GM18951 (cell line): ENCODE measurements at regions not wholly inside any gene's neighbourhood (a gene's known extent, or its start where the extent isn't known, plus 50 kb on each side); places are given as distances from the start of the nearest gene placed in this dataset.

Experiments used
- POLR2A ChIP-seq: IDR thresholded peaks from 4 replicates; pipeline ENCODE4 v1.6.1; 2011; ENCODE audit warnings: mild to moderate bottlenecking; ENCODE audit not compliant: insufficient read length, insufficient read depth; ENCODE audit errors: extremely low read depth
- in situ Hi-C: fragments of 300-500 bp; cut with MboI; formaldehyde crosslinking; loops from one replicate; pipeline ENCODE4 v1.12.0; 2022; ENCODE audit warnings: low sequenced_read_pairs, mixed read lengths, inconsistent platforms; ENCODE audit not compliant: unreplicated experiment

- no peak for TF ChIP-seq POLR2A
- in situ Hi-C loops, result no loop called here
These were observed 105.7 kb upstream of the SLC14A2 start for GRCh38 chr18:45509535-45509934.

DNA sequence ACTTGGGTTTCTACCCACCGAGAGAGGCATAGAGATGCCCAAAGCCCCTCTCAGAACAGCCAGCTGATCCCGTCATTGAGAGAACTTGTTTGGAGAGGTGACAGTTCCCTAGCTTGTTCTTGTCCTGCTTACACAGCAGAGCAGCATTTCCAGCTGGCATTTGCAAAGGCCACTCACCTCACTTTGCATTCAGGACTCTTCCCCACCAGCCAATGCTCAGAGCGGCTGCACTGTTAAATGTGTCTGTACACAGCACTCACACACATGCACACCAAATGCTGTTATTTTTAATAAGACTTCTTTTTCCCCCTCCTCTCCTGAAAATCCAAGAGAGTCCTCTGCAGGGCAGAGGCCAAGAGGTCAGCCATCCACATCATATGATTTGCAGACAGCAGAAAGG is 104.6 kb upstream of the SLC14A2 start:
- TF ChIP-seq POLR2A, result no peak
- in situ Hi-C loops, result no loop called here

DNA sequence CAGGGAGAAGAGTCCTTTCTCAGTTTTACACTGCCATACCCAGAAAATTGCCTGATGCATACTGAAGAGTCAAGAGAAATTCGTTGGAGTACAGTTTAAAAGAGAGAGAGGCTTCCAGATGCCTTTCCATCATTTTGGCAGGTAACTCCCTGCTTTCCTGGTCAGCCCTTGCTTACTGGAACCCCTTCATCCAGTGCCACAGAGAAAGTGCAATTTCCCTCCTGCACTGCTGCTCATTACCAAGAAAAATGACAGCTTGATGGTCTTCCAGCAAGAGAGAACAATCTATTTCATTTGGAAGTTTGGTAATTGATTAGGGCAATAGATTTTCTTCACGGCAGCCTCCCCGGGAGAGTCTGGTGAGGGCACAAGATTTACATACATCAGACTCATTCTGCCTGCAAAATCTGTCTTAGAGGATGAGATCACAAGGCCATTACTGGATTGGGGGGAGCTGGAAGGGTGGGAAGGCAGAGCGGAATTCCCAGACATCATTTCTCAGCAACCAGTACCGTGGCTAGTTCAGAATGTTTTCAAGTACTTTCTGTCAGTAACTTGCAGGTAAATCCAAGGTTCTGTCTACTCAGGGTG is 102.8 kb upstream of the SLC14A2 start:
- in situ Hi-C loops, result no loop called here
- no peak for TF ChIP-seq POLR2A

GRCh38 chr18:45517181-45517741 is 98.0 kb upstream of the SLC14A2 start:
- TF ChIP-seq POLR2A, result no peak
- in situ Hi-C loops, result no loop called here

- in situ Hi-C loops, result no loop called here
- no peak for TF ChIP-seq POLR2A
These were observed 96.7 kb upstream of the SLC14A2 start for GRCh38 chr18:45518311-45519155.

- no peak for TF ChIP-seq POLR2A
- in situ Hi-C loops, result no loop called here
These were observed 95.6 kb upstream of the SLC14A2 start for GRCh38 chr18:45519411-45520280.

- TF ChIP-seq POLR2A, result no peak
- in situ Hi-C loops, result no loop called here
These were observed 94.1 kb upstream of the SLC14A2 start for GRCh38 chr18:45521136-45521535.

DNA sequence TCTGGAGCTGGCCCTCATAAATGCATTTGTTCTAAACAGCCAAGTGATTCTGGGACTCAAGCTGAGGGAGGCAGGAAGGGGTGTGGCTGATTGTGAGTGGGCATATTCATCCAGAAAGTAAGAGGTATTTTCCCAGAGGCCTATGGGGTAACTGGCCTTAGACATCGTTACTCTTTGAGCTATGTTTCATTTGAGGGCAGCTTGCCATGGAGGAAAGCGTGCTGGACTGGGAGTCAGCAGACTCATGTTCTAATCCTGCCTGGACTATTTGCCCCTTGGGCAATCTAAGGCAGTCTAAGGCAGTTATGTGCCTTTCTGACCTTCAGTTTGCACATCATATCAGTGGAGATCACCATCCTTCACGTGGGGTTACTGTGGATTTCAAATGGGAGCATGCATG is 93.5 kb upstream of the SLC14A2 start:
- in situ Hi-C loops, result no loop called here

DNA sequence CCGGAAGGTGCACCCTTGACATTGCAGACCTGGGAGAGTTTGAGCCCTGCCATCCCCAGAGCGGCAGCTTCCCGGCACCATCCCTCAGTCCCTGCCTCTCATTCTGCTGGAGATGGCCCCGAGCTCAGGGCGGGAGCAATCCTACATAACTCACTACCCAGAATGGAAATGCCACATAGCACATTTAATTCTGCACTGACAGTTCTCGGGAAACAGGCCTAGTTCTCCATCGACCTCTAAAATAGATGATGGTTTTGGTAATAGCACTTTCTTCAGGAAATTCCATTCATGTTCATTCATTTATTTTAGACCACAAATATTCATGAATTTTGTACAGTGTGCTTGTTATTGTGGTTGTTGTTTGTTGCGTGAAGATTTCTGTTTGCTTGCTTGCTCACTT is 92.9 kb upstream of the SLC14A2 start:
- TF ChIP-seq POLR2A, result no peak
- in situ Hi-C loops, result no loop called here

More for the DNA sequence above, 93.5 kb upstream of the SLC14A2 start:
- no peak for TF ChIP-seq POLR2A

DNA sequence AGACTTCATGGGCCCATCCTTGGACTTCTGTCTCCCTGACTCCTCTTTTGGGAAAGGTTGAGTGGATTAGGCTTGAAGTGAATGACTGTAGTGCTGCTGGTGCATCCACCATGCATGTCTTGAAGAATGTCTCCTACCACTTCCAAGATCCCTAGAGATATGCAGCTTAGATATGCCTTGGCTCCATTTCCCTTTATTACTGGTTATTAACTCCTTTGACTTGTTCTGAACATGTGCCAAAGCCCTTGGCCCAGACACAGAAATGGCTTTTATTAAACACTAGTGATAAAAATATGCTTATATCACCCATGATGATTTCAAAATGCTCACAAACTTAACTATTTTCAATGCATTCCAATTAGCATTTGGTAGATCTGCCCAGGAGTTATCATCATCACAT is 90.0 kb upstream of the SLC14A2 start:
- no peak for TF ChIP-seq POLR2A
- in situ Hi-C loops, result no loop called here

DNA sequence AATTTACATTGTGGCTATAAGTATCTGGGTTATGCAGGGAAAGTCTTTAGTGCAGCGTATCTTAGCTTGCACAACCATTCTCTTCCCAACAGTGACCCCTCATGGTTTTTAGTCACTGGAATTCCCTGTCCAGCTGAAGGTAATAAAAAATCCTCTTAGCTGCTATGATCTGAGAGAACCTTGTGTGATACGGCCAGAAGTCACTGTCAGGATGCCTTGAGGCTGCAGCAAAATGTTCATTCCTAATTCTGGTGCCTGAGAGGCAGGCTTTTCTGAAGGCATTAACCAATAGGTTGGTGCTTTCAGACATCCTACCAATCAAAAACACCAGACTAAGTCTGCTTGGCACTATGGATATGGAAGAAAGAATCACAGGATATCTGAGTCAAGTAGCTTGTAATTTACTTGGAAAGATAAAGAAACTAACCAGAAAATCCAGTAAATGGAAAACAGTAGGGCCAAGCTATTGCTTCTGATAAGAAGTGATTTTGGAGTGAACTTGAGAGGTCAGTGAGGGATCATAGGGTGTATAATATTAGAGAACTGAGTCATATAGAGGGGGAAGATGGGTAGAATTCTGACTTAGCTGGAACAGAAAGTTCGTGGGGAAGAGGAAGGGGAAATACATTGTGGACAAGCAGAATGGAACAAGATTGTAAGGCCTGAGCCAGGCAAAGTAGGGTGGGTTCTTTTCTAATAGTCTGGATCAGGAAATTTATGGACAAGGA is 89.0 kb upstream of the SLC14A2 start:
- no peak for TF ChIP-seq POLR2A
- in situ Hi-C loops, result no loop called here

DNA sequence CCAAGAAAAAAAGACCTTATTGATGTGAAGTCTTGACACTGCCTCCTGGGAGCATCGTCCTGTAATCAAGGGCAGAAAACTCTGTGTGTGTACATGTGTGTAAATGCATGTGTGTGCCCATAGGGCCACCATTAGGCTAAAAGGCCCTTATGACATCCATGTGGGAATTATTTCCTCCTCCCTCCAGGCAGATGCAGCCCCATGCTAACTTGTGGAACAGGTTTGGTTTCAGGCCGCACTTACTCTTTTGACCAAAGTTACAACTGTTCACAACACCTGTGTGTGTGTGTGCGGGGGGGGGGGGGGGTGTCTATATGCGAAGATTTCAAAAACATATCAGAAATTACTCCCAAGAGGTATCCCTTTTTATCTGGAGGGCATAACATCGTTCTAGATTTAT is 87.4 kb upstream of the SLC14A2 start:
- TF ChIP-seq POLR2A, result no peak
- in situ Hi-C loops, result no loop called here
